BJ (cell line): ENCODE measurements at regions not wholly inside any gene's neighbourhood (a gene's known extent, or its start where the extent isn't known, plus 50 kb on each side); places are given as distances from the start of the nearest gene placed in this dataset.

Source experiments
- CTCF ChIA-PET: fragments of 350-600 bp; formaldehyde crosslinking; extraction: SDS; loops from one replicate; lab custom pipeline; 2021; ENCODE audit warnings: antibody characterized with exemption, inconsistent platforms; lab: Yijun Ruan, JAX
- POLR2A ChIA-PET: fragments of 300-600 bp; sonication (Branson Sonifier 250); formaldehyde crosslinking; extraction: SDS; loops from one replicate; lab custom pipeline; 2021; ENCODE audit warnings: antibody characterized with exemption; lab: Charles Lee
- DNase-seq: peaks from one replicate; pipeline ENCODE4 v3.0.0-alpha.2; 2011; ENCODE audit warnings: low read depth
- H3K27me3 ChIP-seq: 2 replicates; pipeline ENCODE4 v1.6.0; 2011; ENCODE audit warnings: low read length; ENCODE audit not compliant: control insufficient read depth, insufficient read depth
- H3K36me3 ChIP-seq: 2 replicates; pipeline ENCODE4 v1.5.1; 2011; ENCODE audit warnings: low read length; ENCODE audit not compliant: control insufficient read depth, insufficient read depth
- H3K4me3 ChIP-seq: 2 replicates; pipeline ENCODE4 v1.5.1; 2011; ENCODE audit warnings: low read depth, mild to moderate bottlenecking, control low read depth, low read length
- CTCF ChIP-seq: IDR thresholded peaks from 2 replicates; pipeline ENCODE4 v1.5.1; 2011; ENCODE audit warnings: low read depth, mild to moderate bottlenecking, control low read depth, inconsistent platforms, low read length, moderate library complexity; ENCODE audit not compliant: insufficient read depth

GRCh38 chr1:13992489-13993285, 292.7 kb downstream of the PRDM2 start:
- H3K36me3 ChIP-seq = no peaks in the 10 kb centered on the region
- no peaks in the 10 kb centered on the region for H3K27me3 ChIP-seq
- ChIA-PET CTCF (no interaction called here), POLR2A (no interaction called here)
- no peak overlapping the region for H3K4me3 ChIP-seq
- no peak for DNase-seq
- no peak for TF ChIP-seq CTCF

GRCh38 chr1:13994386-13994785, 294.4 kb downstream of the PRDM2 start:
- no peaks in the 10 kb centered on the region for H3K27me3 ChIP-seq
- H3K4me3 ChIP-seq = no peak overlapping the region
- TF ChIP-seq CTCF = no peak
- ChIA-PET CTCF (no interaction called here), POLR2A (no interaction called here)
- DNase-seq = no peak
- no peaks in the 10 kb centered on the region for H3K36me3 ChIP-seq

GRCh38 chr1:13996334-13996733, 296.3 kb downstream of the PRDM2 start:
- Histone ChIP-seq H3K36me3 (no peaks in the 10 kb centered on the region), H3K4me3 (no peak overlapping the region), H3K27me3 (no peaks in the 10 kb centered on the region)
- TF ChIP-seq CTCF = no peak
- DNase-seq = no peak
- ChIA-PET CTCF (no interaction called here), POLR2A (no interaction called here)

GRCh38 chr1:14003552-14003951, 303.6 kb downstream of the PRDM2 start:
- no peak overlapping the region for H3K4me3 ChIP-seq
- H3K27me3 ChIP-seq = no peaks in the 10 kb centered on the region
- ChIA-PET CTCF (no interaction called here), POLR2A (no interaction called here)
- H3K36me3 ChIP-seq = no peaks in the 10 kb centered on the region
- TF ChIP-seq CTCF = no peak
- DNase-seq = no peak

GRCh38 chr1:14009582-14009981, 309.6 kb downstream of the PRDM2 start:
- ChIA-PET POLR2A (no interaction called here), CTCF (no interaction called here)
- TF ChIP-seq CTCF = no peak
- no peak for DNase-seq
- Histone ChIP-seq H3K36me3 (no peaks in the 10 kb centered on the region), H3K27me3 (no peaks in the 10 kb centered on the region), H3K4me3 (no peak overlapping the region)
